Pancreas (tissue), 10 donors: ENCODE measurements at regions not wholly inside any gene's neighbourhood (a gene's known extent, or its start where the extent isn't known, plus 50 kb on each side); places are given as distances from the start of the nearest gene placed in this dataset.
A peak's percentile ranks its signal among the peaks of the same experiment; 100 is the strongest.

ENCODE experiments used
- ATAC-seq, 4 donors: fragments of 200-7000 bp; cut with Tn5 transposase; one replicate each; pipeline versions ENCODE4 v1.8.0 to v1.9.1; 2020; ENCODE audit warnings: mild to moderate bottlenecking in 4 of 4, moderate library complexity in 4 of 4
- DNase-seq, 6 donors: peaks; one replicate each; pipeline ENCODE4 v3.0.0-alpha.2; 2020
- FAIRE-seq: peaks from 2 replicates; lab custom pipeline; 2012; peaks lifted over from hg19 to GRCh38; lab: Jason Lieb, UNC
- H3K27ac ChIP-seq, 4 donors: fragments of 200-600 bp; sonication (generic); 1 replicate in 3 of 4; 2 replicates in 1 of 4; pipeline versions ENCODE4 v1.5.0 to v1.8.0; 2020
- H3K27me3 ChIP-seq, 4 donors: fragments of 200-600 bp; one replicate each; pipeline ENCODE4 v1.8.0; 2021
- H3K36me3 ChIP-seq, 3 donors: fragments of 200-600 bp; sonication (generic) in 1 of 3; one replicate each; pipeline versions ENCODE4 v1.5.0 to v1.8.0; 2020 to 2021
- H3K4me1 ChIP-seq, 3 donors: fragments of 200-600 bp; one replicate each; pipeline ENCODE4 v1.8.0; 2021
- H3K4me3 ChIP-seq, 4 donors: fragments of 200-600 bp; sonication (generic) in 2 of 4; one replicate each; pipeline versions ENCODE4 v1.5.0 to v1.8.0; 2020 to 2021
- H3K9me3 ChIP-seq, 4 donors: fragments of 200-600 bp; one replicate each; pipeline ENCODE4 v1.8.0; 2021
- whole genome bisulfite sequencing, 2 donors: extraction: QIAGEN DNeasy Blood & Tissue Kit; methylation state at CpG; one replicate each; pipeline ENCODE4 v1.1.7; 2013; 5-methylcytosine and 5-hydroxymethylcytosine counted together
- intact Hi-C, 3 donors: fragments of 100-400 bp; cut with DNase I; formaldehyde crosslinking; loops; one replicate each; pipeline versions ENCODE4 v1.11.1 to v1.14.2; 2022
- TF ChIP-seq, protein P1 (sequence below), 4 donors: fragments of 200-600 bp; sonication (generic) in 3 of 4; IDR thresholded peaks; one replicate each; pipeline versions ENCODE4 v1.5.0 to v1.8.0; 2021; ENCODE audit warnings: antibody characterized with exemption in 4 of 4
- donor health status: healthy with polysubstance abuse.
- donor health status: DM: no; HTN: no; CAD: no; lungs with moderate emphysema.
- donor health status: DM: no; HTN: no; CAD: no.
- donor health status: control.
- donor health status: control.
- donor health status: Bipolar disorder and iron deficiency.
- donor health status: DM: yes; HTN: yes; CAD: no.
- donor health status: DM: no; HTN: no; CAD: no.
- donor health status: DM: no; HTN: no; CAD: no.
- donor health status: DM: yes; HTN: yes; CAD: no.

DNA sequence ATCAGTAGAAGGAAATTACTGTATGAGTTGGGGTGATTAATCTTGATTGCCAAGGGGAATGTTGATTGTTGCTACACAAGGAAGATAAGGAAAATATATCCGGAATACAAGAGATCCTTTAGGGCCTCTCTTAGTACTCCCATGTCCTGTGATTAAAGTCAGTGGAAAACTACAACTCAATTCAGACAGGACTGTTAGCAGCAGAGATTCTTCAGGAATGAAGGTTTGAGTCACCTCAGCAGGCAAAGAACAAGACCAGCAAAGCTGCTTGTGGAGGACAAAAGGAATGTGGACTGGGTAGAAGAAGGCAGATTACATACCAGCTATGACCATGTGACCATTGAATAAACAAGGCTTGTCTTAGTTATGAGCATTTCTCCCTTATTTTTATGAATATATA lies 478.2 kb downstream of the BUD13 start:
- Histone ChIP-seq H3K4me1 (no peaks in the 10 kb centered on the region), H3K36me3 (no peaks in the 10 kb centered on the region), H3K27me3 (no peaks in the 10 kb centered on the region), H3K27ac (no peak overlapping the region), H3K4me3 (no peak overlapping the region), H3K9me3 (peaks cover 0 to 3% (median 0%) of the 10 kb centered on the region in 4 donors)
- DNase-seq (no peak), FAIRE-seq (no peak), ATAC-seq (peak; percentile 18 to 58 (median 50))
- TF ChIP-seq, protein P1, sequence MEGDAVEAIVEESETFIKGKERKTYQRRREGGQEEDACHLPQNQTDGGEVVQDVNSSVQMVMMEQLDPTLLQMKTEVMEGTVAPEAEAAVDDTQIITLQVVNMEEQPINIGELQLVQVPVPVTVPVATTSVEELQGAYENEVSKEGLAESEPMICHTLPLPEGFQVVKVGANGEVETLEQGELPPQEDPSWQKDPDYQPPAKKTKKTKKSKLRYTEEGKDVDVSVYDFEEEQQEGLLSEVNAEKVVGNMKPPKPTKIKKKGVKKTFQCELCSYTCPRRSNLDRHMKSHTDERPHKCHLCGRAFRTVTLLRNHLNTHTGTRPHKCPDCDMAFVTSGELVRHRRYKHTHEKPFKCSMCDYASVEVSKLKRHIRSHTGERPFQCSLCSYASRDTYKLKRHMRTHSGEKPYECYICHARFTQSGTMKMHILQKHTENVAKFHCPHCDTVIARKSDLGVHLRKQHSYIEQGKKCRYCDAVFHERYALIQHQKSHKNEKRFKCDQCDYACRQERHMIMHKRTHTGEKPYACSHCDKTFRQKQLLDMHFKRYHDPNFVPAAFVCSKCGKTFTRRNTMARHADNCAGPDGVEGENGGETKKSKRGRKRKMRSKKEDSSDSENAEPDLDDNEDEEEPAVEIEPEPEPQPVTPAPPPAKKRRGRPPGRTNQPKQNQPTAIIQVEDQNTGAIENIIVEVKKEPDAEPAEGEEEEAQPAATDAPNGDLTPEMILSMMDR (IDR thresholded peaks at IDR 0.05) = no peak
- 20 to 23% methylated on average over 1 of the region's 1 CpG for WGBS, 2 donors
- intact Hi-C loops = no loop called here

- intact Hi-C loops = no loop called here
- no peaks in the 10 kb centered on the region for H3K4me1 ChIP-seq
- no peak for ATAC-seq
- H3K36me3 ChIP-seq = no peaks in the 10 kb centered on the region
- H3K9me3 ChIP-seq = peaks cover 0 to 4% (median 0%) of the 10 kb centered on the region in 4 donors
- H3K27me3 ChIP-seq = no peaks in the 10 kb centered on the region
- no peak overlapping the region for H3K4me3 ChIP-seq
- WGBS, 2 donors = 16 to 35% methylated on average over 1 of the region's 1 CpG
- no peak for FAIRE-seq
- H3K27ac ChIP-seq = no peak overlapping the region
- DNase-seq = no peak
- TF ChIP-seq, protein P1 (IDR thresholded peaks at IDR 0.05) = no peak
Measured at GRCh38 chr11:116287866-116288265, 484.9 kb downstream of the BUD13 start.

GRCh38 chr11:116285026-116285425 lies 487.8 kb downstream of the BUD13 start:
- 44 to 51% methylated on average over 3 of the region's 3 CpGs for WGBS, 2 donors

DNA sequence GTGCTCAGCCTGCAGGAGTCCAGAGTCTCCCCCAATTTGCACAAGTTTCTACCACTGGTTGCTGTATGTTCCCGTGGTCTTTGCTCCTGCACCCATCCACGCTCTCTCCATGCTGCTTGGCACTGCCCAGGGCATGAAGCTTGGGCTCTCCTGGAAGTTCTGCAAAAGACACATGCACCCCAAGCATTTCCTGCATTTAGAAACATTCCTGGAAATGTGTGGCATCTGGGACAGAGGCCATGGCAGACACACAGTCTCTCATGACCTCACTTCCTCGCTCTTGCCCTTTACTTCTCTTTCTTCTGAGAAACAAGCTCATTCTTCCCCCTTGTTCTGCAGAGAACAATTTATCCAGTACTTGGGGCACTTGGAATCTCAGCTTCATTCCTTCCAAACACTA lies 489.5 kb downstream of the BUD13 start:
- TF ChIP-seq, protein P1 (IDR thresholded peaks at IDR 0.05) = no peak
- no peak for FAIRE-seq
- H3K36me3 ChIP-seq = no peaks in the 10 kb centered on the region
- ATAC-seq = peak in 1 of 4 donors; percentile 32
- H3K4me1 ChIP-seq = no peaks in the 10 kb centered on the region
- H3K9me3 ChIP-seq = no peaks in the 10 kb centered on the region
- intact Hi-C loops = no loop called here
- H3K4me3 ChIP-seq = no peak overlapping the region
- DNase-seq = no peak
- no peak overlapping the region for H3K27ac ChIP-seq
- no peaks in the 10 kb centered on the region for H3K27me3 ChIP-seq
- WGBS, 2 donors = 72 to 76% methylated on average over 3 of the region's 3 CpGs

More at GRCh38 chr11:116285026-116285425, 487.8 kb downstream of the BUD13 start:
- Histone ChIP-seq H3K27ac (no peak overlapping the region), H3K36me3 (no peaks in the 10 kb centered on the region), H3K9me3 (peaks cover 0 to 4% (median 0%) of the 10 kb centered on the region in 4 donors), H3K4me1 (no peaks in the 10 kb centered on the region), H3K27me3 (no peaks in the 10 kb centered on the region), H3K4me3 (no peak overlapping the region)
- no peak for DNase-seq
- TF ChIP-seq, protein P1 (IDR thresholded peaks at IDR 0.05) = no peak
- no peak for FAIRE-seq
- ATAC-seq = no peak
- intact Hi-C loops = no loop called here

GRCh38 chr11:116282481-116282880 lies 490.3 kb downstream of the BUD13 start:
- DNase-seq = no peak
- TF ChIP-seq, protein P1 (IDR thresholded peaks at IDR 0.05) = no peak
- H3K9me3 ChIP-seq = no peaks in the 10 kb centered on the region
- intact Hi-C loops = no loop called here
- 91 to 93% methylated on average over 4 of the region's 4 CpGs for WGBS, 2 donors
- H3K27ac ChIP-seq = no peak overlapping the region
- H3K36me3 ChIP-seq = no peaks in the 10 kb centered on the region
- no peaks in the 10 kb centered on the region for H3K27me3 ChIP-seq
- no peak for FAIRE-seq
- H3K4me3 ChIP-seq = no peak overlapping the region
- no peaks in the 10 kb centered on the region for H3K4me1 ChIP-seq
- ATAC-seq = no peak
